HG02970 (cell line): ENCODE measurements at regions not wholly inside any gene's neighbourhood (a gene's known extent, or its start where the extent isn't known, plus 50 kb on each side); places are given as distances from the start of the nearest gene placed in this dataset.

ENCODE experiments used
- ATAC-seq: cut with Tn5 transposase; IDR thresholded peaks from one replicate; pipeline ENCODE4 v1.9.1; 2021; ENCODE audit warnings: mild to moderate bottlenecking, moderate library complexity, moderate number of reproducible peaks; ENCODE audit not compliant: unreplicated experiment, low FRiP score

DNA sequence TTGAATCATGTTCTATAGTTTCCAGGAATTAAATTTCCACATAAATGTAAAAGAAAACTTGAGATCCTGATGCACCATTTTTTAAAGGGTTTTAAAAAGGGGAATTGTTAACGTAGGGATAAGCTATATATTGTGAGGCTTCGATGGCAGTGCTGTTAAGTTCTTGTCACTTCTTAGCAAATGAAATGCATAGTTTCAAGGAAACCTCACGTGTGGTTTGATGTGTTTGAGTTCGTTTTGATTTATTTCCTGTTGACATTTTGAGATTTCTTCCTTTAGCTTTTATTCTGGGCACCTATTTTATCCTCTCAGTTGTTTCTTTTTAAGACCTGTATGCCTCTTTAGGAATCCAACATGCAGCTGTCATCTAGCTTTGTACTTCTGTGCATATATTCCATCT lies 301.0 kb downstream of the DOCK8 start:
- no peak for ATAC-seq

DNA sequence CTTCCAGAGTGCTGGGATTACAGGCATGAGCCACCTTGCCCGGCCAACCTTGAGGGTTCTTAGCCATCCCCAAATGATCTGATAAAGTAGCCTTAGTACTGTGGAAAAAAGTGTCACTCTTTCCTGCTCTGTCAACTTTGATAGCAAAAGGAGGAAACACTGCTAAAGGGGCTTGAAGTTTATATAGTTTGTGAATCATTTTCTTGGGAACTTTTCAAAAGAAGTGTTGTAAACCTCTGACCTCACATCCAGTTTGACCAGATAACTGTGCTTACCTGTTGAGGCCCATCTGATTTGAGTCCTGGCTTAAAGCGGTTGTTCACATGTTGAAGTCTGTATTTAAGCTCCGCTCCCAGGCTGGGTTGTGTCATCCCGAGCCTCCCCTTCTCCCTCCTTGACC lies 303.3 kb downstream of the DOCK8 start:
- ATAC-seq: no peak

DNA sequence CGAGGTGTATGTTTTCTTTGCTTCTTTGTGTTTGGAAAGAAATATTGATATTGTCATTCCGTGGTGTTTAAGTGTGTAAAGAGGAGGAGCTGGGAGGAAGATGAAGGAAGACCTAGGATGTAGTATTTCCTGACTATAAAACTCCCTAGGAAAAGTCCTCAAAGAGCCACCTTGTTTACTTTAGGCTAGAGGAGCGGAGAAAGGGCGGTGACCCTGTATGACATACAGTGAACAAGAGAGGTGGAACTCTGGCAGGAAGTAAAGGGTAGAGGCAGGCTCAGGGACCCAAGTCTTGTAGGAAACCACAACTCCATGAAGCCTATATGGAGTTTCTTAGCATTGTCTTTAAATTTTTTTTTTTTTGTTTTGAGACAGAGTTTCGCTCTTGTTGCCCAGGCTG lies 303.9 kb downstream of the DOCK8 start:
- no peak for ATAC-seq

DNA sequence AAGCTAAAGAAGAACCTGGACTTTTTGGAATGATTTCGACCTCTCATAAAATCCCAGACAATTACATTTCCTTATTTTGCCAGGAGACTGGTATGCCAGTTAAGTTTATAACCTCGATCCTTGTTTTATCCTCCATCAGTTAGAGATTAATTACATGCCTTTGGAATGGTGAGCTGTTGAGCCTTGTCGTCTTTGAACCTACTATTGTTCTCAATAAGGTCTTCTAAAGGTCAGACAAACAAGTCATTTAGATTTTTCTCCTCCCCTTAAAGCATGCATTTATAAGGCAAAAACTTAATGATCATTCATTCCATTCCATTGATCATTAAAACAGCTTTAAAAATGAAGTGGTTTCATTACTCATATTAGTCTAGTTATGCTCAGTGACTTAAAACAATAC lies 304.9 kb downstream of the DOCK8 start:
- no peak for ATAC-seq

DNA sequence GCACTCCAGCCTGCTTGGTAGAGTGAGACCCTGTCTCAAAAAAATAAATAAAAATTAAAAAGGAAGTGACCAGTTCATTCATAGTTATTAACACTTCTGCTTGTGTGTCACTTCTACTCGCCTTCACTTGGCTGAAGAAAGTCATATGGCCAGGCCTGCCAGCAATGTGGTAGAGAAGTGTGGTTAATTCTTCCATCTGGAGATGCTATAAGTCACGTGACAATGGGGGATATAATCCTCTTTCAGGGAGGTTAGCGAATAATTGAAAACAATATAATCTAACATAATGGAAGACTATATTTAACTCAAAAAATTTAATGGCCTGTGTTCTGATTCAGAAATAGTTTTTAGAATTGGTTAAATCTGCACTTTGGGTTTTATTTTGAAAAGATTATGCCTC lies 305.6 kb downstream of the DOCK8 start:
- ATAC-seq: no peak

DNA sequence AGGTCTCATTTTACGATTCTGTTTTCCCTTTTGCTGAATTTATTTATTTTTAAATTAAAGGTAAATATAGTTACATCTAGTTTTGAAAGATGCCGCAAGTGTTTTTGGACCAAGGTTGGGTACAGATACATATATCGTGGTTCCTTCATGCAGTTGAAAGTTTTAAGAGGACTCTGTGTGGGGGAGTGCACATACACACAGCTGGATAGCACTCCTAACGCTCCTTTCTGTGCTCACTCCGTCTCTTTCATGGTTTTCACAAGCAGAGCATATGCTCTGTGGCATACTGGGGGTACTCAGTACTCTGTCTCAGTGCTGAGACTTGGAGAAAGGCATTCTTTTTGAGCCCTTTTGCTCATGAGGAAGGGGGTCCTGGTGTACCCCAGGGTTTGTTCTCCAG lies 307.5 kb downstream of the DOCK8 start:
- no peak for ATAC-seq

DNA sequence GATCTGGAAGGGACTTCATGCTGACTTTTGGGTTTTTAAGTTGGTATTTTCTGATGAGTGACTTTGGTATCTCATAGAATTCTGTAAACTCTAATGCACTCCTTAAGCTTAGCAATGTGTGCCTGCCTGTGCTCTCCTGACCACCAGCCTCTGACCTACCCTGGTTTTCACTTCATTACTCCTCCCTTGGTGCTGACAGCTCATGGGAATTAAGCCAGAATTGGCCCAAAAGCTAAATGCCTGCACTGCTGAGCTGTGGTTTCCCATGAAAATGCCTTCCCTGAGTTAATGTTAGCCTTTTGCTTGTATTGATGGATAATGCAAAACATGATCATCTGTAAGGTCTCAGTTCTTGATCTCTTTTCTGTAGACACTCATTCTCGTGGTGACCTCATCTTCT lies 308.0 kb downstream of the DOCK8 start:
- no peak for ATAC-seq

DNA sequence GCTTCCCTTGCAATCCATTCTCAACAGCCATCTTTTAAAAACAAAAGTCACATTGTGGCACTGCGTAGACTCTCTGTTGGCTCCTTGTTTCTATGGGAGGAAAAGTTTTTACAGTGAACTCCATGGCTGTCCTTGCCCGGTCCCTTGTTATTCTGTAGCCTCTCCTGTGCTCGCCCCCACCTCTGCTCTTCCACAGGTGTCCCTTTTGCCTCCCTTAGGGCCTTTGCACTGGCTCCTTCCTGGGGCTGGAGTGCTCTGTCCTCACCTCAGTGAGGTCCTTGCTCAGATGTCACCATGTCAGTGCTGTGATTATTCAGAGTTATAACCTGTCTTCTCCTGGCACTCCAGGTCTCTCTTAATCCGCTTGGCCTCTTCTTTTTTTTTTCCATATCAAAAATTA lies 308.8 kb downstream of the DOCK8 start:
- no peak for ATAC-seq

DNA sequence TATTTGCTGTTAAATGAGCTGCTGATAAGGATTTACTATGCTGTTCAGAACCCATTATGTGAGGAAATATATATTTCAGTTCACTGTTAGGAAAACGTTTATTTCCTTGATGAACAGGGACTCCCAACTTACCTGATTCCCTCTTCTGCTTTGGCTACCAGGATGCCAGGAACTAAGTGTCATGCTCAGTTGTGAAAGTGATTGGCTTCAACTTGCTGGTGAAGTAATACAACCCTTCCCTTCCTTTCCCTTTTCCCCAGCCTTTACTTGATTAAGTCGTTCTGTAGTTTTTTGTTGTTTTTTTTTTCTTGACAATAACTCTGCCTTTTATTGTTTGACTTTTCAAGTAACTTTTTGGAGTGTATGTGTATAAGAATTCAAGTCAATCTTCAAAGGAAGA lies 309.3 kb downstream of the DOCK8 start:
- ATAC-seq: no peak

DNA sequence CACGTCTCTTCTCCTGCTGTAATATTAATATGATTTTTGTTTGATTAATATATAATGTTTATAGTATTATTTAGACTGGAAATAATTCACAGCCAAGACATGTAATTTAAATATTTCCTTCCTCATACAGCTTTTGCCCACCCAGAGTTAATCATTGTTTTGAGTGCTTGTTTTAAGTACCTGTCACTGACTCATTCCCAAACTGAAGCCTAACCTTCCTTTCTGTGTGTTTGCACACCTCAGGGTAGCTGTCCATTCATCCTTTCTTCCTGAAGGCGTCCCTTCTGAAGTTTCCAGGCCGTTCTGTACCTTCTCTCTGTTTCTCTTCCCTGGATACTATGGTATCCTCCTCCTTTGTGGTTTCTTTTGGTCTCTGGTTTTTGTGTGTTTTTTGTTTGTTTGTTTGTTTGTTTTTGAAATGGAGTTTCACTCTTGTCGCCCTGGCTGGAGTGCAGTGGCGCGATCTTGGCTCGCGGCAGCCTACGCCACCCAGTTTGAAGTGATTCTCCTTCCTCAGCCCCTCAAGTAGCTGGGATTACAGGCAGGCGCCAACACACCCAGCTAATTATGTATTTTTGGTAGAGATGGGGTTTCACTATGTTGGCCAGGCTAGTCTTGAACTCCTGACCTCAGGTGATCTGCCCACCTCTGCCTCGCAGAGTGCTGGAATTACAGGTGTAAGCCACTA lies 312.4 kb downstream of the DOCK8 start:
- ATAC-seq: no peak

DNA sequence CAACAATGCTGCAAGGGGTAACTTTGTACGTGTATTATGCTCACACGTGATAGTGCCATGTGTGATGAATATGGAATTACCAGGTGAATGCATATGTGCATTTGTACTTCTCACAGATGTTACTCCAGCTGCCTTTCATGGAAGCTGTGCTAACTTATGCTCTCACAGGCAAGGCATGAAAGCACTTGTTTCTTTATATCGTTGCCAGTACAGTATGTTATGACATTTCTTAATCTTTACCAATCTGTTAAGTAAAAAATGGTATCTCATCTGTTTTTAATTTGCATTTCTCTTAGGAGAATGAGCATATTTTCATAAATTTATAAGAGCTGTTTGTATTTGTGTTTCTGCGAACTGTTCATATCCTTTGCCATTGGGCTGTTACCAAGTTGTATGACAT lies 311.8 kb upstream of the DMRT1 start:
- ATAC-seq: no peak

DNA sequence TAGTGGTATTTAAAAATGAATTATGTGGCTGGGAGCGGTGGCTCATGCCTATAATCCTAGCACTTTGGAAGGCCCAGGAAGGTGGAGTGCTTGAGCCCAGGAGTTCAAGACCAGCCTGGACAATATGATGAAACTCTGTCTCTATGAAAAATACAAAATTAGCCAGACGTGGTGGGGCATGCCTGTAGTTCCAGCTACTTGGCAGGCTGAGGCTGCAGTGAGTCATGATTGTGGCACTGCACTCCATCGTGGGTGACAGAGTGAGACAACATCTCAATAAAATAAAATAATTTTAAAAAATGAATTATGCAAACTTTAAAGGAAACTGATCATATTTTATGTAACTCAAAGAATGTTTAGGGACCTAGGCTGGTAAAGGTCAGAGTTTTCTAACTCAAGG lies 310.8 kb upstream of the DMRT1 start:
- ATAC-seq: no peak

DNA sequence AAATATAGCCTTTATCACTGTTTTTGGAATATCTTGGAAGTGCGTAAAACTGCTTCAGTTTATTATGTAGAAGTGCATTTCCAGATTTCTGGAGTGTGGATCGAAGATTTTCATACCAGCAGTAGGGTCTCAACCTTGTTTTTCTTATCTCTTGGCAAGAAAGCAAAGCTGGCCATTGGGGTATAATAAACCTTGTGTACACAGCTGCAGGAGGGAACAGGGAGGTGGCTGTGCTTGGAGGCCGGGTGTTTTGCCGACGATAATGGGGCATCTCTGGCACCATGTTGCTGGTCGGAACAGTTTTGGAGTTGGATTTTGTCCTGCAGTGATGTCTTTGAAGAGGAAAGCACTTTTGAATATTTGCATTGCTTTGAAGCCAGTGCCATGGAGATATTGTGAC lies 308.8 kb upstream of the DMRT1 start:
- ATAC-seq: no peak

DNA sequence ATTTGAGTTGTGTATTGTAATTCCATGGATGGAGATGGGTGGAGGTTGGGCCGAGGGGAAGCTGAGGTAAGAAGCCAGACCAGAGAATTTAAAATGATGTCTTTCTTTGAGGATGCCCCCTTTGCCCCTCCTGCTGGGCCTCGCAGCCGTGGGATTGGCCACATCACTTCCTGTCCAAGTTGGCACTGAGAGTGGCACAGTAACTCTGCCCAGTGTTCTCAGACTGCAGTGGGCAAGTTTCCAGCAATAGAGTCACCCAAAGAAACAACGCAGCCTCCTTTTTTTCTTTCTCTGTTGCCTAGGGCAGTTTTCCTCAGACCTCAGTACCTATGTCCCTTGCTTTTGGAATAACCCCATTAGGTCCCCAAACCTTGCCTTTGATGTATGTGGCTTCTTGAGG lies 306.6 kb upstream of the DMRT1 start:
- ATAC-seq: no peak

DNA sequence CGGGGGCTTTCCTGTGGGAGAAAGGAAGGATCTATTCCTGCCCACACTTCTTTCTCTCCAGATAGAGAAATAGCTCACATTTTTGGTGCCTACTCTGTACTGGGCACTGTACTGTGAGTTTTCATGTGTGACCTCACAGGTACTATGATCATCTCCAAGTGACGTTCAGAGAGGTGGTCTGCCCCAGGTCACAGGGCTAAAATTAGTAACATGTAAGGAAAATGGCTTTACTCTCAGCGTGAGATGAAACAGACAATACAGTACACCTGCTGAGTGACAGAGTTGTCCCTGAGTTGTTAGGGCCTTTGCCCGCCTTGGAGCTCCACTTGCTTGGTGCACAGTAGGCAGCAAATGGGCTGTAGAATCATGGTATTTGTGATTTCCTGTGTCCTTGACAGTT lies 306.1 kb upstream of the DMRT1 start:
- ATAC-seq: no peak

DNA sequence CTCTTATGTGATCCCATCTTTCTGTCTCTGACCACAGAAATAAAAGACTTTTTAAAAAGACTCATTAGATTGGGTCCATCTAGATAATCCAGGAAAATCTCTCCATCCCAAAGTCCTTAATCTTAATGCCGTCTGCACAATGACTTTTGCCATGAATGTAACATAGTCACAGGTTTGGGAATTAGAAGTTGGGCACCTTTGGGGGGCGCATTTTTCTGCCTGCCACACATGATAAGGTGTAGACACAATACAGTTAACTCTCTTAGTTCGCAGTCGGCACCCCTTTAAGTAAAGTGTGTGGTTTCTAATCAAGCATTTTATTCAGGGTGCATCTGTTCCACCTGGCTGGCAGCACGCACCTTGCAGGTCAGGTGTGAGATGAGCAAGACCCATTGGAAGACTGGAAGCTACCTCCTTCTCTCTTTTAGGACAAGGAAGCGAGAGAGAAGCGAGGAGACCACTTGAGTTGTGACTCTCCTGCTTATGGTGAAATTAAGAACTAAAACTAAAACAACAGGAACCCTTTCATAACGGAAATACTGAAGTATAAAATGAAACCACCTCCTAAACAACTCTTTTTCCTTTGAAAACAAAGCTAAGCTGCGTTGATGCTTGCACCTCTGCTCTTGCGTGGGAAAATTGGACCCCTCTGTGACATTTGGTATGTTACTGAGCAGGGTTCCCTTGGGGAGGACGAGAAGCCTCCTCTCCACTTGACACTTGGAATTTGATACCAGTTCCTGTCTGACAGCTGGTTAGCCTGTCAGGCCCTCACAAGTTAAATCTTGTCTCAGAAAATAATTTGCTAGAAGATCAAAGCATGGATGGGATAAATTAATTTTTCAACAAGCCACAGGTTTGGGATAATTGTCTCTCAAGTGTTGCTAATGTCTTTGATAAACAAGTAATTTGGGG lies 304.6 kb upstream of the DMRT1 start:
- no peak for ATAC-seq

DNA sequence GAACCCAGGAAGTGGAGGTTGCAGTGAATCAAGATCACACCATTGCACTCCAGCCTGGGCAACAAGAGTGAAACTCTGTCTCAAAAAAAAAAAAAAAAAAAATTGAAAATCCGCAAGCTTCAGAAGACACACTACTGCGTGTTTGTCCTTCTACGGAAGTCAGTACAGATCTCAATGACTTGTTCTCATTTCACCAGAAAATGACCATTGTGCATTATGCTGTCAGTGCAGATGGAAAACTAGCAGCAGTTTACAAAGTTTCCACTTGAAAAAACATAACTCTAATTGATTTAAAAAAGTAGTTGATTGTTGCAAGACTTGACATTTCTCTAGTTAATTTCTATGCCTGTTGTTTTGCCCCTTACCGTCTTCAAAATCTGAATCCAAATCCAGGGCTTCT lies 298.0 kb upstream of the DMRT1 start:
- no peak for ATAC-seq

DNA sequence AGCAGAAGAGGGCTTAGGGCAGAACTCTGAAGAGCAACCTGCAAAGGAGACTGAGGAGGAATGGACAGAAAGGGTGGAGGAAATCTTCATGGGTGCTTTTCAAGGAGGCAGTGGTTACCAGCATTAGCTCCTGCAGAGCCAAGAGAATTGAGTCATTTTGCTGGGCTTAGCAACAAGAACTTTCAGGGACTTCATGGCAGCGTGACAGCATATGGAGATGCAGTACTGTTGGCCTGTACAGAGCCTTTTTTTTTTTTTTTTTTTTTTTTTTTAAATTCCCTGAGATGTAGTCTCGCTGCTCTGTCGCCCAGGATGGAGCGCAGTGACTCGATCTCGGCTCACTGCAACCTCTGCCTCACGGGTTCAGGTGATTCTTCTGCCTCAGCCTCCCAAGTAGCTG lies 296.0 kb upstream of the DMRT1 start:
- ATAC-seq: no peak

DNA sequence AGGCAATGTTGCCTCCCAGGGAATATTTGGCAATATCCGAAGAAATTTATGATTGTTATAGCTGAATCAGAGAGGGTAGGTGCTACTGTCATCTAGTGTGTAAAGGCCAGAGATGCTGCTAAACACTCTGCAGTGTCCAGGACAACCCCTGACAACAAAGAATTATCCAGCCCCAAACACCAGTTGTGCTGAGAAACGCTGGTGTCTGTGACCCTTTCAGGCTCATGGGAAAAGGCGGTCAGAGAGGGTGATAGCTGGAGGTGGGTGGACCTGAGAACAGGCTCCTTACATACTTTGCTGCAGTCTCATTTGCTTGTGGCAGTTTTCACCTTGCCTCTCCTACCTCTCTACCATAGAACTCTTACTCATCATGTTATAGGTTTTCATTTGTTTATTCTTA lies 295.3 kb upstream of the DMRT1 start:
- no peak for ATAC-seq

DNA sequence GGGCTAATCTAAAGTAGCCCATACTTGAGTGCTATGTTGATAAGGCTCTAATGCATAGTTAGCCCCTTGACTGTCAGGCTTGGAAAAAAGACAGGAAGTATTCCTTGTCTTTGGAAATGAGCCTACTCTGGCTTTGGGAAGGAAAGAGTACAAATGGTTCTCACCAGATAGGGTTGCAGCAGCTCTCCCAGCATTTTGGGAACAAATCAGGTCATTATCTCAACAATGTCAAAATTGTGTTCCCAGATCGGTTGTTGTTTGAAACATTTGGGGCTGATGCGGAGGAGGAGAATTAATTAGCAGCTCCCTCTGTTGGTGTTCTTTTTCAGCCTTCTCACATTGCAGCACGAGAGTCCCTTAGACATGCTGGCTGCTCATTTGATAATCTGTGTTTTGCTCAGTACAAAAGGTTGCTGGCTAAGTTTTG lies 294.7 kb upstream of the DMRT1 start:
- ATAC-seq: no peak

DNA sequence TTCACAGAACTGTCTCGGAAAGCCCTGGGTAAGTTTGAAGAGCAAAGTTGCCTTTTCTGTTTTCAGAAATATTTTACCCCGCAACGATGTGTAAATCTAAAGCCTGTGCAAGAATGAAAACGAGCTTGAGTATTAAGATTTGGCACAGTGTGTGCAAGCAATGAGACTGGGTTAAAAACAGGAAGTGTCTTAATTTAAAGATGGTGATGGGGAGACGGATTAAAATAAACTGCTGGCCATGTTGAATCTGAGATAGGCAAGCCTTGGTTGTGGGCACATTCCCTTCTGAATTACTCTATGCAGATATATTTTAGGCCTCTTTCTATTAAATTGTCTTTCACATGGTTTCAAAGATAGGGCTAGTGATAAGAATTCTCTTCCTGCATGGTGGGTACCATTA lies 294.2 kb upstream of the DMRT1 start:
- ATAC-seq: no peak

DNA sequence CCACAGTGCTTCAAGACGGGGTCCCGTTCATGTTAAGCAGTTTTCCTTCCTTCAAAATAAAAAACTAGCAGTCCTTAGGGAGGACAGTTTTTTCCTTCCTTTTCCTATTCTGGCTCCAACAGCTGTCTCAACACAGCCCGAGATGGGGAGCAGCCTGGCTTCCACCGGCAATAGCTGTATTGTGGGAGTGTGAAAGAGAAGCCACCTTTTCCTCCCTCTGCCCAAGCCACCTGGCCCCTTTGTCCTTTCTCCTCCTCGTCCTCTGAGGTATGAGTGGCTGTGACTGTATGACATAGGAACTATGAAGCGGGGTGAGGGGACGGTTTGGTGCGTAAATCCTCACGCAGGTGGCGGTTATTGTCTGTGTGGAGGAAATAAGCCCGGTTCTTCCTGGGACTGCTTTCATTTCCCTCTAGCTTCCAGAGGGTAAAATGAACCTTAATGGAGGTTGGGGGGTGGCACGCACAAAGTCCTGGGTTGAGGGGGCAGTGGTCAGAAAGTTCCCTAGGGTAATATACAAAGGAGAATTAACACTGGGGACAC lies 292.0 kb upstream of the DMRT1 start:
- no peak for ATAC-seq
